ENCODE measurements at regions not wholly inside any gene's neighbourhood (a gene's known extent, or its start where the extent isn't known, plus 50 kb on each side); places are given as distances from the start of the nearest gene placed in this dataset.

DNA sequence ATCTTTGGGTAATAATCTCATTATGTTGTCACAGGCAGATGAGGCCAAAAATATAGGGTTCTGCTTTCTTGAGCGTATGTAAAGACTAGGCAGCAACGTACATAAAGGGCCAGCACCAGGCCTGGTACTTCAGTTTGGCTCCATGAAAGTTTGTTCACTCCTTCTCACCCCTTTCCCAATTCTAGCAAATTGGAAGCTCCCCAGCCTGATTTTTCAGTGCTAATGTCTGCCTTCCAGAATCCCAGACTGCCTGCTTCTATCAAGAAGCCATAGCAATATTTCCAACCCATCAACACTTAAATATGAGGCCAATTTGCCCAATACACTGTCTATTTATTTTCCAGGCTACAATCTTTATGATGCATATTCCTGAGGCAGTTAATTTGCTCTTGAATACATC is 93.4 kb upstream of the PTPRT start:
- TF ChIP-seq, protein P1, sequence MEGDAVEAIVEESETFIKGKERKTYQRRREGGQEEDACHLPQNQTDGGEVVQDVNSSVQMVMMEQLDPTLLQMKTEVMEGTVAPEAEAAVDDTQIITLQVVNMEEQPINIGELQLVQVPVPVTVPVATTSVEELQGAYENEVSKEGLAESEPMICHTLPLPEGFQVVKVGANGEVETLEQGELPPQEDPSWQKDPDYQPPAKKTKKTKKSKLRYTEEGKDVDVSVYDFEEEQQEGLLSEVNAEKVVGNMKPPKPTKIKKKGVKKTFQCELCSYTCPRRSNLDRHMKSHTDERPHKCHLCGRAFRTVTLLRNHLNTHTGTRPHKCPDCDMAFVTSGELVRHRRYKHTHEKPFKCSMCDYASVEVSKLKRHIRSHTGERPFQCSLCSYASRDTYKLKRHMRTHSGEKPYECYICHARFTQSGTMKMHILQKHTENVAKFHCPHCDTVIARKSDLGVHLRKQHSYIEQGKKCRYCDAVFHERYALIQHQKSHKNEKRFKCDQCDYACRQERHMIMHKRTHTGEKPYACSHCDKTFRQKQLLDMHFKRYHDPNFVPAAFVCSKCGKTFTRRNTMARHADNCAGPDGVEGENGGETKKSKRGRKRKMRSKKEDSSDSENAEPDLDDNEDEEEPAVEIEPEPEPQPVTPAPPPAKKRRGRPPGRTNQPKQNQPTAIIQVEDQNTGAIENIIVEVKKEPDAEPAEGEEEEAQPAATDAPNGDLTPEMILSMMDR (IDR thresholded peaks at IDR 0.05) = no peak

DNA sequence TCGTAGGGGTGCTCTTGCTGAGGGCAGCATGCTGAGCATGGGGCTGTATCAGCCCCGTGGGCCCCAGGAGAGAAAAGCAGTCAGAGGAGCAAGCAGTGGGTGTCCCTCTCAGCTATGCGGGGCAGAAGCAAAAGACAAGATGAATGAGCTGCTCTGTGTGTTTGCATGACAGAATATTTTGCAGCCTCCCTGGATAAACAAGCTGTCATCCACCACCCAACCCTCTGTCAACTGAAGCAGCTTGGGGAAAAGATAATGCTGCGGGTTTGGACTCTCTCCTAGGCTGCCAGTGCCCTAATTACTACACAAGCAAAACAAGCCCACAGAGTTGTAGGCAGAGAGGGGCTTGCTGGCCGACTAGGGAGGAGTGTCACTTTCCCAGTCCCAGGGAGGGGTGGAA is 82.3 kb upstream of the PTPRT start:
- H3K27ac Mint-ChIP-seq = no peak overlapping the region

More for the DNA sequence above, 93.4 kb upstream of the PTPRT start:
- intact Hi-C loops (cut with micrococcal nuclease) = no loop called here
- no peaks in the 10 kb centered on the region for H3K4me1 Mint-ChIP-seq
- H3K27ac Mint-ChIP-seq = no peak overlapping the region
- H3K27me3 Mint-ChIP-seq = peaks cover 29% of the 10 kb centered on the region
- no peak overlapping the region for H3K4me3 Mint-ChIP-seq
- ATAC-seq (ENCODE audit: low read depth) (no peak), DNase-seq (no peak)
- H3K36me3 Mint-ChIP-seq (ENCODE audit: low read depth) = no peaks in the 10 kb centered on the region
- no peaks in the 10 kb centered on the region for H3K9me3 Mint-ChIP-seq
- CTCF ChIA-PET = no interaction called here
- POLR2A ChIA-PET = no interaction called here

DNA sequence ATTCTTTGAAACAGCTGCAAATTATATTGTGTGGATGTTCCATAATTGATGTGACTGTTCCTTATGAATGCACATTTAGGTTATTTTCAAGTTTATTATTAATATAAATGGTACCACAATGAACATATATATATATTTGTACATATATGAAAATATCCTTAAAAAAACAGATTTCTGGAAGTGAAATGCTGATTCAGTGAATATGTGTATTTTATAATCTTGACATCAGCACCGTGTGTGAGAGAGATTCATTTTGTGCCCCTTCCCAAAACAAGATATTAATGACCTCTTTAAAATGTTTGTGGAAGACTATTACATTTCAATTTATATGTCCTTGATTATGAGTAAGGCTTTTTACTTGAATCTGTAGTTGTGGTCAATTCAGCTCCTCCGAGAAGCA is 75.7 kb upstream of the PTPRT start:
- Mint-ChIP-seq H3K9me3 (no peaks in the 10 kb centered on the region), H3K27me3 (no peaks in the 10 kb centered on the region), H3K4me1 (no peaks in the 10 kb centered on the region), H3K27ac (no peak overlapping the region), H3K4me3 (no peak overlapping the region), H3K36me3 (ENCODE audit: low read depth) (no peaks in the 10 kb centered on the region)
- TF ChIP-seq, protein P1 (IDR thresholded peaks at IDR 0.05) = no peak
- DNase-seq (no peak), ATAC-seq (ENCODE audit: low read depth) (no peak)
- ChIA-PET CTCF (no interaction called here), POLR2A (no interaction called here)
- intact Hi-C loops (cut with micrococcal nuclease) = no loop called here

More for the DNA sequence above, 82.3 kb upstream of the PTPRT start:
- peaks cover 4% of the 10 kb centered on the region for H3K9me3 Mint-ChIP-seq
- no peaks in the 10 kb centered on the region for H3K36me3 Mint-ChIP-seq (ENCODE audit: low read depth)
- DNase-seq (no peak), ATAC-seq (ENCODE audit: low read depth) (no peak)
- no peak overlapping the region for H3K4me3 Mint-ChIP-seq
- TF ChIP-seq, protein P1 (IDR thresholded peaks at IDR 0.05) = no peak
- POLR2A ChIA-PET = no interaction called here
- H3K27me3 Mint-ChIP-seq = peaks cover 3% of the 10 kb centered on the region
- intact Hi-C loops (cut with micrococcal nuclease) = no loop called here
- H3K4me1 Mint-ChIP-seq = no peaks in the 10 kb centered on the region
- CTCF ChIA-PET = no interaction called here

DNA sequence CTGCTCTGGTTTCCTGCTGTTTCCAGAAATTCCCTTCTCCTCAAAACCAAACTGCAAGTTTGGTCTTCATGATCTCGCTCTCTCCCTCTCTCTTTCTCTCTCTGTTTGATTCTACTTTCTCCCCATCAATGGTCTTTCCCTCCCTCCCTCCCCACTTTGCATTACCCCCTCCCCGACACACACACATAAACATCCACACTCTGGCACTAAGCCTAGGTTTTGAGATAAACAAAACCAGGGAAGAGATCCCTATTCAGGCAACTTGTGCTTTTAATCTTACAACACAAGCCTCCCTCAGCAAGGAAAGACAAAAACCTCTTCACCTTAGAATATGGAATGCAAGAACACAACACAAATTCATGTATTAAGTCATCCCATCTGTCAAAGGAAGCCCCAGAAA is 73.5 kb upstream of the PTPRT start:
- ATAC-seq (ENCODE audit: low read depth) (no peak), DNase-seq (no peak)
- Mint-ChIP-seq H3K4me3 (no peak overlapping the region), H3K36me3 (ENCODE audit: low read depth) (no peaks in the 10 kb centered on the region), H3K27ac (no peak overlapping the region), H3K9me3 (peaks cover 3% of the 10 kb centered on the region), H3K4me1 (no peaks in the 10 kb centered on the region), H3K27me3 (peaks cover 3% of the 10 kb centered on the region)
- CTCF ChIA-PET = no interaction called here
- POLR2A ChIA-PET = no interaction called here
- TF ChIP-seq, protein P1 (IDR thresholded peaks at IDR 0.05) = no peak
- intact Hi-C loops (cut with micrococcal nuclease) = no loop called here

DNA sequence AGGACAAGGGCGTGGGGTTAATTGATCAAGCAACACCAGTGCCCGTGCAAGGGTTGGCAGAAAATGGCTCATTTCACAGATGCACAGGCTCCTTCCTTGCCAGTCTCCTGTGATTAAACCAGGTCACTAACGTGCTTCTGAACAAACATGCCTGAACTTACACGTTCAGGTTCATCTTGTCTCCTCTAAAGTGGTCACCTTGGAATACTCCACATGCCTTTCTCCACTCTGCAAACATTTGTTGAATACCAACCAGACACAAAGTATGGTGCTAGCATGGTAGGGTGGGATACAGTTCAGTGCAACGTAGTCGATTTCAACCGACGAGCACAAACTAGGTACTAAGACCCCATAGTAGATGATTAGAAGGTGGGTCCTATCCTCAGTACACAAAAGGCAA is 72.6 kb upstream of the PTPRT start:
- Mint-ChIP-seq H3K9me3 (peaks cover 3% of the 10 kb centered on the region), H3K27ac (no peak overlapping the region), H3K4me1 (no peaks in the 10 kb centered on the region), H3K36me3 (ENCODE audit: low read depth) (no peaks in the 10 kb centered on the region), H3K4me3 (no peak overlapping the region), H3K27me3 (peaks cover 3% of the 10 kb centered on the region)
- TF ChIP-seq, protein P1 (IDR thresholded peaks at IDR 0.05) = no peak
- DNase-seq (no peak), ATAC-seq (ENCODE audit: low read depth) (no peak)
- CTCF ChIA-PET = no interaction called here
- intact Hi-C loops (cut with micrococcal nuclease) = no loop called here
- POLR2A ChIA-PET = no interaction called here
